ENCODE measurements at regions not wholly inside any gene's neighbourhood (a gene's known extent, or its start where the extent isn't known, plus 50 kb on each side); places are given as distances from the start of the nearest gene placed in this dataset.

GRCh38 chr20:10157549-10157948 lies 61.1 kb upstream of the SNAP25 start:
- in situ Hi-C loops (cut with HindIII; ENCODE audit: low pct_ligation_motif_present, low sequenced_read_pairs): no loop called here
- no peaks in the 10 kb centered on the region for H3K27me3 ChIP-seq (replicated peaks)
- DNase-seq: no peak
- H3K36me3 ChIP-seq (replicated peaks): no peaks in the 10 kb centered on the region
- no peak overlapping the region for H3K4me3 ChIP-seq (ENCODE audit: low read depth, low read length)
- TF ChIP-seq CTCF (IDR thresholded peaks at IDR 0.05; ENCODE audit: low read depth, low read length, missing control alignments): no peak
- H3K27ac ChIP-seq: no peak overlapping the region

GRCh38 chr20:10167040-10167439 lies 51.6 kb upstream of the SNAP25 start:
- DNase-seq: no peak
- no peak overlapping the region for H3K4me3 ChIP-seq (ENCODE audit: low read depth, low read length)
- no peak for TF ChIP-seq CTCF (IDR thresholded peaks at IDR 0.05; ENCODE audit: low read depth, low read length, missing control alignments)
- H3K27me3 ChIP-seq (replicated peaks): no peaks in the 10 kb centered on the region
- no peaks in the 10 kb centered on the region for H3K36me3 ChIP-seq (replicated peaks)
- in situ Hi-C loops (cut with HindIII; ENCODE audit: low pct_ligation_motif_present, low sequenced_read_pairs): no loop called here
- no peak overlapping the region for H3K27ac ChIP-seq

DNA sequence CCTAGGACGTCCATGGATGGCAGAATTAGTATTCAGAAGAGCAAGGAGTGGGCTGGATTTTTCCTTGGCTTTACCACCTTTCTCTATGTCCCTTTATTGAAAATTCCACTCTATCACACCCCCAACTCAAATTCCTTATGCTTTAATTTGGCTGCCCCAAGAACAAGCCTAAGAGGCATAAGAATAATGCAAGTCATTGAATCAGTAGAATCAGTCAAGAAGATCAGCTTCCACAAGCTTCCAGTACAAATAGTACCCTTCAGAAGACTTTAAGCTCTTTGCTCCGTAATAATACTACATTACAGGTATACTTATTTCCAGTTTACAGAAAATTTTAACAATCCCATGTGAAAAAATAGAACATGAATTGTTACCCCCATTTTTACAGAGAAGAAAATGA lies 51.0 kb upstream of the SNAP25 start:
- Histone ChIP-seq H3K27me3 (replicated peaks) (no peaks in the 10 kb centered on the region), H3K36me3 (replicated peaks) (no peaks in the 10 kb centered on the region), H3K27ac (no peak overlapping the region), H3K4me3 (ENCODE audit: low read depth, low read length) (no peak overlapping the region)
- TF ChIP-seq CTCF (IDR thresholded peaks at IDR 0.05; ENCODE audit: low read depth, low read length, missing control alignments): no peak
- in situ Hi-C loops (cut with HindIII; ENCODE audit: low pct_ligation_motif_present, low sequenced_read_pairs): no loop called here
- no peak for DNase-seq

All from brain microvascular endothelial cell (primary cell).